Amygdala (tissue), 56 donors: ENCODE measurements at regions not wholly inside any gene's neighbourhood (a gene's known extent, or its start where the extent isn't known, plus 50 kb on each side); places are given as distances from the start of the nearest gene placed in this dataset.
A peak's percentile ranks its signal among the peaks of the same experiment; 100 is the strongest.

Source experiments
- DNase-seq, 56 donors: peaks; one replicate each; lab custom pipeline; 2025; lab: John Stamatoyannopoulos, UW

- DNase-seq, result no peak
Measured at GRCh38 chr18:70455731-70456130, 166.9 kb downstream of the SOCS6 start.

- DNase-seq, result peak in 14 of 56 donors; percentile 5 to 65 (median 14)
Measured at GRCh38 chr18:70454704-70455322, 166.0 kb downstream of the SOCS6 start.

GRCh38 chr18:70453058-70453775 lies 164.4 kb downstream of the SOCS6 start:
- DNase-seq, result no peak

GRCh38 chr18:70452501-70452900 lies 163.7 kb downstream of the SOCS6 start:
- no peak for DNase-seq

- no peak for DNase-seq
Measured at GRCh38 chr18:70450426-70451253, 161.8 kb downstream of the SOCS6 start.

GRCh38 chr18:70448588-70448987 lies 159.7 kb downstream of the SOCS6 start:
- no peak for DNase-seq

- DNase-seq, result no peak
Measured at GRCh38 chr18:70446063-70446462, 157.2 kb downstream of the SOCS6 start.

- DNase-seq, result no peak
Measured at GRCh38 chr18:70442933-70443332, 154.1 kb downstream of the SOCS6 start.

- no peak for DNase-seq
Measured at GRCh38 chr18:70432804-70433400, 144.1 kb downstream of the SOCS6 start.

- DNase-seq, result no peak
Measured at GRCh38 chr18:70431203-70431624, 142.4 kb downstream of the SOCS6 start.

- DNase-seq, result no peak
Measured at GRCh38 chr18:70430501-70431173, 141.8 kb downstream of the SOCS6 start.

- no peak for DNase-seq
Measured at GRCh38 chr18:70429847-70430500, 141.1 kb downstream of the SOCS6 start.

GRCh38 chr18:70428439-70428838 lies 139.6 kb downstream of the SOCS6 start:
- no peak for DNase-seq

- peak in 27 of 56 donors; percentile 5 to 77 (median 33) for DNase-seq
Measured at GRCh38 chr18:70426818-70427217, 138.0 kb downstream of the SOCS6 start.

- no peak for DNase-seq
Measured at GRCh38 chr18:70425236-70425635, 136.4 kb downstream of the SOCS6 start.

GRCh38 chr18:70423988-70424387 lies 135.1 kb downstream of the SOCS6 start:
- no peak for DNase-seq

GRCh38 chr18:70423120-70423519 lies 134.3 kb downstream of the SOCS6 start:
- DNase-seq, result no peak

- no peak for DNase-seq
Measured at GRCh38 chr18:70422391-70422965, 133.6 kb downstream of the SOCS6 start.
